ENCODE measurements at regions not wholly inside any gene's neighbourhood (a gene's known extent, or its start where the extent isn't known, plus 50 kb on each side); places are given as distances from the start of the nearest gene placed in this dataset.

- no peak for TF ChIP-seq POLR2A (IDR thresholded peaks at IDR 0.05; ENCODE audit: low read depth, low read length)
- no peak for TF ChIP-seq CTCF (IDR thresholded peaks at IDR 0.05; ENCODE audit: extremely low read depth in 1 of 2, insufficient read depth in 1 of 2, low read depth in 1 of 2, low read length in 2 of 2)
- no peak for TF ChIP-seq GATA2 (IDR thresholded peaks at IDR 0.05; ENCODE audit: insufficient read depth, insufficient read length, low read depth, low read length)
Observed at GRCh38 chr7:42338231-42338915, 101.4 kb upstream of the GLI3 start.
